HCT116 (cell line): ENCODE measurements at regions not wholly inside any gene's neighbourhood (a gene's known extent, or its start where the extent isn't known, plus 50 kb on each side); places are given as distances from the start of the nearest gene placed in this dataset.

ENCODE experiments used
- ATAC-seq: fragments of 200-7000 bp; cut with Tn5 transposase; 2 replicates; pipeline ENCODE4 v1.9.1; 2020; ENCODE audit warnings: mild to moderate bottlenecking, moderate library complexity
- BruUV-seq: library from RNA; stranded (reverse); fragments of 400-500 nt; replicated peaks from 2 replicates; lab custom pipeline; 2021; lab: Mats Ljungman, UMichigan
- CTCF ChIA-PET: fragments of 300-600 bp; sonication (Branson Sonifier 250); formaldehyde crosslinking; loops from one replicate; lab custom pipeline; 2021; ENCODE audit warnings: antibody characterized with exemption; lab: Charles Lee
- POLR2A ChIA-PET: fragments of 300-600, 350-600 bp; sonication (Branson Sonifier 250); formaldehyde crosslinking; loops from one replicate; lab custom pipeline; 2021; ENCODE audit warnings: antibody characterized with exemption; lab: Charles Lee
- RAD21 ChIA-PET, 2 experiments: fragments of 300-600 bp; sonication (Branson Sonifier 250); formaldehyde crosslinking; loops; one replicate each; lab custom pipeline; 2023; ENCODE audit warnings: low total read pairs in 2 of 2; ENCODE audit not compliant: uncharacterized antibody in 2 of 2, unreplicated experiment in 2 of 2, low non-redundant PET in 1 of 2; lab: Charles Lee
- DNase-seq: peaks from one replicate; pipeline ENCODE4 v3.0.0-alpha.2; 2010; ENCODE audit warnings: low read depth, low spot score
- H2AFZ ChIP-seq: fragments of 200-600 bp; shearing (Covaris generic), sonication (generic); 2 replicates; pipeline ENCODE4 v1.6.1; 2017; ENCODE audit warnings: low read depth, mixed run types, mixed read lengths, antibody characterized with exemption, low read length; ENCODE audit not compliant: poor library complexity, severe bottlenecking
- H3K27ac ChIP-seq: 2 replicates; pipeline ENCODE4 v1.5.1; 2012; ENCODE audit warnings: low read depth, low read length
- H3K27me3 ChIP-seq: fragments of 200-600 bp; sonication (generic); 2 replicates; pipeline ENCODE4 v1.6.1; 2016; ENCODE audit warnings: mixed run types, low read length, mixed read lengths; ENCODE audit not compliant: insufficient read depth
- H3K36me3 ChIP-seq, 2 experiments: fragments of 200-500 bp in 1 of 2; fragments of 200-600 bp in 1 of 2; sonication (Bioruptor generic) in 1 of 2; sonication (generic) in 1 of 2; 2 replicates each; pipeline versions ENCODE4 v1.5.1 to v1.6.1; 2014 to 2016; ENCODE audit warnings: low read length in 2 of 2, inconsistent platforms in 1 of 2, mixed read lengths in 1 of 2, mixed run types in 1 of 2; ENCODE audit not compliant: insufficient read depth in 2 of 2, control insufficient read depth in 1 of 2
- H3K4me1 ChIP-seq, 2 experiments: fragments of 200-600 bp in 1 of 2; sonication (generic) in 1 of 2; 2 replicates each; pipeline versions ENCODE4 v1.5.1 to v1.6.1; 2012 to 2017; ENCODE audit warnings: low read length in 2 of 2, inconsistent platforms in 1 of 2, mild to moderate bottlenecking in 1 of 2, mixed read lengths in 1 of 2, mixed run types in 1 of 2, moderate library complexity in 1 of 2; ENCODE audit not compliant: insufficient read depth in 2 of 2, control insufficient read depth in 1 of 2
- H3K4me2 ChIP-seq: fragments of 200-600 bp; sonication (generic); 2 replicates; pipeline ENCODE4 v1.6.1; 2017; ENCODE audit warnings: mixed run types, low read length, mixed read lengths
- H3K4me3 ChIP-seq, 2 experiments: fragments of 200-600 bp in 1 of 2; sonication (generic) in 1 of 2; replicated peaks in 1 of 2; 2 replicates each; pipeline ENCODE4 v1.5.1; 2011 to 2016; ENCODE audit warnings: low read length in 2 of 2, control low read depth in 1 of 2, low read depth in 1 of 2, mild to moderate bottlenecking in 1 of 2, mixed read lengths in 1 of 2, mixed run types in 1 of 2
- H3K79me2 ChIP-seq: fragments of 200-600 bp; sonication (generic); 2 replicates; pipeline ENCODE4 v1.6.1; 2017; ENCODE audit warnings: mild to moderate bottlenecking, mixed run types, low read length, moderate library complexity, mixed read lengths; ENCODE audit not compliant: insufficient read depth
- H3K9ac ChIP-seq: fragments of 200-600 bp; sonication (generic); 2 replicates; pipeline ENCODE4 v1.6.1; 2016; ENCODE audit warnings: low read length, mixed read lengths
- H3K9me2 ChIP-seq: fragments of 200-600 bp; sonication (generic), shearing (Covaris generic); 2 replicates; pipeline ENCODE4 v1.6.1; 2017; ENCODE audit warnings: mixed run types, mild to moderate bottlenecking, moderate library complexity; ENCODE audit not compliant: insufficient read depth
- H3K9me3 ChIP-seq, 2 experiments: fragments of 200-500 bp in 1 of 2; fragments of 200-600 bp in 1 of 2; sonication (Bioruptor generic) in 1 of 2; sonication (generic) in 1 of 2; 2 replicates each; pipeline ENCODE4 v1.6.1; 2014 to 2017; ENCODE audit warnings: low read length in 2 of 2, mixed read lengths in 2 of 2, inconsistent platforms in 1 of 2, low read depth in 1 of 2, mild to moderate bottlenecking in 1 of 2, mixed run types in 1 of 2, moderate library complexity in 1 of 2; ENCODE audit not compliant: control insufficient read depth in 1 of 2, insufficient read depth in 1 of 2
- H4K20me1 ChIP-seq: fragments of 200-600 bp; sonication (generic), shearing (Covaris generic); 2 replicates; pipeline ENCODE4 v1.6.1; 2017; ENCODE audit warnings: mixed run types, mild to moderate bottlenecking, moderate library complexity; ENCODE audit not compliant: insufficient read depth
- CBX3 ChIP-seq: IDR thresholded peaks from 2 replicates; pipeline ENCODE4 v1.6.1; 2012; ENCODE audit warnings: low read depth
- CEBPB ChIP-seq: IDR thresholded peaks from 2 replicates; pipeline ENCODE4 v1.6.1; 2012; ENCODE audit warnings: low read depth
- EGR1 ChIP-seq: IDR thresholded peaks from 2 replicates; pipeline ENCODE4 v1.6.1; 2012; ENCODE audit warnings: low read depth
- EZH2phosphoT487 ChIP-seq: fragments of 200-600 bp; IDR thresholded peaks from 2 replicates; pipeline ENCODE4 v1.6.1; 2018; ENCODE audit warnings: antibody characterized with exemption, borderline replicate concordance
- JUND ChIP-seq: IDR thresholded peaks from 2 replicates; pipeline ENCODE4 v1.6.1; 2012
- MAX ChIP-seq: IDR thresholded peaks from 2 replicates; pipeline ENCODE4 v1.6.1; 2012
- POLR2AphosphoS5 ChIP-seq: IDR thresholded peaks from 2 replicates; pipeline ENCODE4 v1.6.1; 2011; ENCODE audit warnings: mild to moderate bottlenecking, low read depth, low read length, moderate library complexity
- RAD21 ChIP-seq: IDR thresholded peaks from 2 replicates; pipeline ENCODE4 v1.6.1; 2012; ENCODE audit warnings: low read depth, mild to moderate bottlenecking
- REST ChIP-seq: IDR thresholded peaks from 2 replicates; pipeline ENCODE4 v1.6.1; 2012; ENCODE audit warnings: low read depth
- SP1 ChIP-seq: IDR thresholded peaks from 2 replicates; pipeline ENCODE4 v1.6.1; 2012; ENCODE audit warnings: low read depth
- SRF ChIP-seq: IDR thresholded peaks from 2 replicates; pipeline ENCODE4 v1.6.1; 2012; ENCODE audit warnings: low read depth
- TCF7L2 ChIP-seq: IDR thresholded peaks from 2 replicates; pipeline ENCODE4 v1.7.0; 2011; ENCODE audit warnings: borderline replicate concordance, inconsistent platforms; ENCODE audit not compliant: insufficient read depth, insufficient read length; ENCODE audit errors: extremely low read depth
- ZFX ChIP-seq: fragments of 450-650 bp; IDR thresholded peaks from 2 replicates; pipeline ENCODE4 v1.6.1; 2017
- ZNF274 ChIP-seq: fragments of 200-500 bp; sonication (Bioruptor generic); IDR thresholded peaks from 2 replicates; pipeline ENCODE4 v1.6.1; 2014; ENCODE audit warnings: mild to moderate bottlenecking, low read depth, low read length, inconsistent platforms
- intact Hi-C: fragments of 100-400 bp; cut with micrococcal nuclease; formaldehyde crosslinking; loops from 2 replicates; pipeline ENCODE4 v1.10.0; 2022
- TF ChIP-seq, protein P1 (sequence below): IDR thresholded peaks from 2 replicates; pipeline ENCODE4 v1.6.1; 2012
- TF ChIP-seq, protein P2 (sequence below): IDR thresholded peaks from 2 replicates; pipeline ENCODE4 v1.6.1; 2011; ENCODE audit warnings: mild to moderate bottlenecking, low read length, moderate library complexity; ENCODE audit not compliant: insufficient replicate concordance; ENCODE audit errors: extremely low read depth

GRCh38 chrX:145630806-145631435 lies 186.7 kb upstream of the SLITRK2 start (continued):
- TF ChIP-seq MAX (no peak), SP1 (no peak)

- no peak overlapping the region for H3K4me2 ChIP-seq
- H3K9ac ChIP-seq = no peak overlapping the region
- H3K9me2 ChIP-seq = no peaks in the 10 kb centered on the region
- H3K27ac ChIP-seq = no peak overlapping the region
- POLR2A ChIA-PET = no interaction called here
- BruUV-seq = no TSS peak
- intact Hi-C loops = no loop called here
- CTCF ChIA-PET = no interaction called here
- H3K79me2 ChIP-seq = no peaks in the 10 kb centered on the region
- TF ChIP-seq EGR1 (no peak), CEBPB (no peak), RAD21 (no peak), SRF (no peak), MAX (no peak), TCF7L2 (no peak), POLR2AphosphoS5 (no peak), ZNF274 (no peak), EZH2phosphoT487 (no peak), JUND (no peak), REST (no peak), ZFX (no peak), CBX3 (no peak)
- TF ChIP-seq, protein P1, sequence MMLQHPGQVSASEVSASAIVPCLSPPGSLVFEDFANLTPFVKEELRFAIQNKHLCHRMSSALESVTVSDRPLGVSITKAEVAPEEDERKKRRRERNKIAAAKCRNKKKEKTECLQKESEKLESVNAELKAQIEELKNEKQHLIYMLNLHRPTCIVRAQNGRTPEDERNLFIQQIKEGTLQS = no peak
- TF ChIP-seq, protein P2, sequence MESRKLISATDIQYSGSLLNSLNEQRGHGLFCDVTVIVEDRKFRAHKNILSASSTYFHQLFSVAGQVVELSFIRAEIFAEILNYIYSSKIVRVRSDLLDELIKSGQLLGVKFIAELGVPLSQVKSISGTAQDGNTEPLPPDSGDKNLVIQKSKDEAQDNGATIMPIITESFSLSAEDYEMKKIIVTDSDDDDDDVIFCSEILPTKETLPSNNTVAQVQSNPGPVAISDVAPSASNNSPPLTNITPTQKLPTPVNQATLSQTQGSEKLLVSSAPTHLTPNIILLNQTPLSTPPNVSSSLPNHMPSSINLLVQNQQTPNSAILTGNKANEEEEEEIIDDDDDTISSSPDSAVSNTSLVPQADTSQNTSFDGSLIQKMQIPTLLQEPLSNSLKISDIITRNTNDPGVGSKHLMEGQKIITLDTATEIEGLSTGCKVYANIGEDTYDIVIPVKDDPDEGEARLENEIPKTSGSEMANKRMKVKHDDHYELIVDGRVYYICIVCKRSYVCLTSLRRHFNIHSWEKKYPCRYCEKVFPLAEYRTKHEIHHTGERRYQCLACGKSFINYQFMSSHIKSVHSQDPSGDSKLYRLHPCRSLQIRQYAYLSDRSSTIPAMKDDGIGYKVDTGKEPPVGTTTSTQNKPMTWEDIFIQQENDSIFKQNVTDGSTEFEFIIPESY = no peak
- TF ChIP-seq, all 23 proteins: peak for 0
- no peak for ATAC-seq
- Histone ChIP-seq H3K4me1 (no peaks in the 10 kb centered on the region), H3K27me3 (no peaks in the 10 kb centered on the region), H4K20me1 (no peaks in the 10 kb centered on the region), H2AFZ (no peak overlapping the region), H3K9me3 (no peaks in the 10 kb centered on the region), H3K36me3 (no peaks in the 10 kb centered on the region), H3K4me3 (no peak overlapping the region)
- RAD21 ChIA-PET = no interaction called here
- no peak for DNase-seq
These were observed 186.1 kb upstream of the SLITRK2 start for GRCh38 chrX:145631461-145631951.
